ENCODE measurements at regions not wholly inside any gene's neighbourhood (a gene's known extent, or its start where the extent isn't known, plus 50 kb on each side); places are given as distances from the start of the nearest gene placed in this dataset.

GRCh38 chr3:34346656-34347055, 548.2 kb downstream of the PDCD6IP start:
- H3K4me3 Mint-ChIP-seq, result no peak overlapping the region
- H3K9me3 Mint-ChIP-seq, result no peaks in the 10 kb centered on the region
- H3K36me3 Mint-ChIP-seq (ENCODE audit: low read depth), result no peaks in the 10 kb centered on the region
- POLR2A ChIA-PET, result no interaction called here
- CTCF ChIA-PET, result no interaction called here
- no peak for DNase-seq
- intact Hi-C loops (cut with micrococcal nuclease), result no loop called here
- H3K4me1 Mint-ChIP-seq, result no peaks in the 10 kb centered on the region
- no peak for TF ChIP-seq CTCF (IDR thresholded peaks at IDR 0.05)
- ATAC-seq (ENCODE audit: low read depth), result no peak
- no peak overlapping the region for H3K27ac Mint-ChIP-seq
- H3K27me3 Mint-ChIP-seq, result no peaks in the 10 kb centered on the region

GRCh38 chr3:34351882-34352777, 553.7 kb downstream of the PDCD6IP start:
- H3K27me3 Mint-ChIP-seq, result no peaks in the 10 kb centered on the region
- ChIA-PET POLR2A (no interaction called here), CTCF (no interaction called here)
- H3K27ac Mint-ChIP-seq, result no peak overlapping the region
- H3K4me1 Mint-ChIP-seq, result no peaks in the 10 kb centered on the region
- no peak overlapping the region for H3K4me3 Mint-ChIP-seq
- no peak for TF ChIP-seq CTCF (IDR thresholded peaks at IDR 0.05)
- DNase-seq, result no peak
- no peaks in the 10 kb centered on the region for H3K36me3 Mint-ChIP-seq (ENCODE audit: low read depth)
- intact Hi-C loops (cut with micrococcal nuclease), result no loop called here
- H3K9me3 Mint-ChIP-seq, result no peaks in the 10 kb centered on the region
- no peak for ATAC-seq (ENCODE audit: low read depth)

GRCh38 chr3:34352778-34353331, 554.4 kb downstream of the PDCD6IP start:
- no peaks in the 10 kb centered on the region for H3K4me1 Mint-ChIP-seq
- no peak overlapping the region for H3K4me3 Mint-ChIP-seq
- ATAC-seq (ENCODE audit: low read depth) (no peak), DNase-seq (no peak)
- no peaks in the 10 kb centered on the region for H3K27me3 Mint-ChIP-seq
- H3K9me3 Mint-ChIP-seq, result no peaks in the 10 kb centered on the region
- intact Hi-C loops (cut with micrococcal nuclease), result no loop called here
- H3K27ac Mint-ChIP-seq, result no peak overlapping the region
- TF ChIP-seq CTCF (IDR thresholded peaks at IDR 0.05), result no peak
- ChIA-PET CTCF (no interaction called here), POLR2A (no interaction called here)
- H3K36me3 Mint-ChIP-seq (ENCODE audit: low read depth), result no peaks in the 10 kb centered on the region

- ATAC-seq (ENCODE audit: low read depth) (no peak), DNase-seq (no peak)
- Mint-ChIP-seq H3K4me1 (peaks cover 8% of the 10 kb centered on the region), H3K36me3 (ENCODE audit: low read depth) (no peaks in the 10 kb centered on the region), H3K9me3 (no peaks in the 10 kb centered on the region), H3K4me3 (no peak overlapping the region), H3K27ac (no peak overlapping the region), H3K27me3 (no peaks in the 10 kb centered on the region)
- intact Hi-C loops (cut with micrococcal nuclease), result no loop called here
- no peak for TF ChIP-seq CTCF (IDR thresholded peaks at IDR 0.05)
- POLR2A ChIA-PET, result no interaction called here
- CTCF ChIA-PET, result no interaction called here
Observed at GRCh38 chr3:34357461-34357860, 559.0 kb downstream of the PDCD6IP start.

GRCh38 chr3:34359064-34359463, 560.6 kb downstream of the PDCD6IP start:
- ChIA-PET CTCF (no interaction called here), POLR2A (no interaction called here)
- Mint-ChIP-seq H3K27ac (no peak overlapping the region), H3K4me1 (peaks cover 10% of the 10 kb centered on the region), H3K4me3 (no peak overlapping the region), H3K36me3 (ENCODE audit: low read depth) (no peaks in the 10 kb centered on the region), H3K9me3 (no peaks in the 10 kb centered on the region), H3K27me3 (no peaks in the 10 kb centered on the region)
- DNase-seq, result no peak
- no peak for ATAC-seq (ENCODE audit: low read depth)
- no peak for TF ChIP-seq CTCF (IDR thresholded peaks at IDR 0.05)
- intact Hi-C loops (cut with micrococcal nuclease), result no loop called here

Measured in activated B cell treated with CpG ODN at 0.5 μM for 24 hours (primary cell).